Esophagus squamous epithelium (tissue), 4 donors: ENCODE measurements at regions not wholly inside any gene's neighbourhood (a gene's known extent, or its start where the extent isn't known, plus 50 kb on each side); places are given as distances from the start of the nearest gene placed in this dataset.

Experiments
- CTCF ChIP-seq, 6 experiments: fragments of 450-650 bp in 4 of 6; fragments of 200-600 bp in 2 of 6; sonication (generic) in 2 of 6; IDR thresholded peaks; one replicate each; pipeline ENCODE4 v1.5.1; 2016 to 2019; ENCODE audit warnings: antibody characterized with exemption in 6 of 6, mild to moderate bottlenecking in 4 of 6, moderate library complexity in 4 of 6
- POLR2A ChIP-seq, 4 donors: fragments of 450-650 bp; IDR thresholded peaks; one replicate each; pipeline ENCODE4 v1.6.1; 2017; ENCODE audit warnings: antibody characterized with exemption in 4 of 4, mild to moderate bottlenecking in 4 of 4, moderate library complexity in 3 of 4

- TF ChIP-seq CTCF (IDR thresholded peaks at IDR 0.05) (no peak), POLR2A (IDR thresholded peaks at IDR 0.05) (no peak)
These were observed 246.9 kb downstream of the FBXO8 start for GRCh38 chr4:174036576-174036975.
